ENCODE measurements at regions not wholly inside any gene's neighbourhood (a gene's known extent, or its start where the extent isn't known, plus 50 kb on each side); places are given as distances from the start of the nearest gene placed in this dataset.

DNA sequence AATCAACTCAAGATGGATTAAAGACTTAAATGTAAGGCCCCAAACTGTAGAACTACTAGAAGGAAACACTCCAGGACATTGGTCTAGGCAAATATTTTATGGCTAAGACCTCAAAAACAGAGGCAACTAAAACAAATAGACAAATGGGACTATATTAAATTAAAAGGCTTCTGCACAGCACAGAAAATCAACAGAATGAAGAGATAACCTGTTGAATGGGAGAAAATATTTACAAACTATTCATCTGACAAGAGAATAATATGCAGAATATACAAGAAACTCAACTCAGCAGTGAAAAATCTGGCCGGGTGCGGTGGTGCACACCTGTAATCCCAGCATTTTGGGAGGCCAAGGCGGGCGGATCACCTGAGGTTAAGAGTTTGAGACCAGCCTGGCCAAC lies 84.1 kb upstream of the HNRNPU start:
- TF ChIP-seq, protein P1, sequence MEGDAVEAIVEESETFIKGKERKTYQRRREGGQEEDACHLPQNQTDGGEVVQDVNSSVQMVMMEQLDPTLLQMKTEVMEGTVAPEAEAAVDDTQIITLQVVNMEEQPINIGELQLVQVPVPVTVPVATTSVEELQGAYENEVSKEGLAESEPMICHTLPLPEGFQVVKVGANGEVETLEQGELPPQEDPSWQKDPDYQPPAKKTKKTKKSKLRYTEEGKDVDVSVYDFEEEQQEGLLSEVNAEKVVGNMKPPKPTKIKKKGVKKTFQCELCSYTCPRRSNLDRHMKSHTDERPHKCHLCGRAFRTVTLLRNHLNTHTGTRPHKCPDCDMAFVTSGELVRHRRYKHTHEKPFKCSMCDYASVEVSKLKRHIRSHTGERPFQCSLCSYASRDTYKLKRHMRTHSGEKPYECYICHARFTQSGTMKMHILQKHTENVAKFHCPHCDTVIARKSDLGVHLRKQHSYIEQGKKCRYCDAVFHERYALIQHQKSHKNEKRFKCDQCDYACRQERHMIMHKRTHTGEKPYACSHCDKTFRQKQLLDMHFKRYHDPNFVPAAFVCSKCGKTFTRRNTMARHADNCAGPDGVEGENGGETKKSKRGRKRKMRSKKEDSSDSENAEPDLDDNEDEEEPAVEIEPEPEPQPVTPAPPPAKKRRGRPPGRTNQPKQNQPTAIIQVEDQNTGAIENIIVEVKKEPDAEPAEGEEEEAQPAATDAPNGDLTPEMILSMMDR (IDR thresholded peaks at IDR 0.05; ENCODE audit: poor library complexity), result no peak
- no peak for TF ChIP-seq EZH2 (IDR thresholded peaks at IDR 0.05; ENCODE audit: borderline replicate concordance)

Data from hepatocyte (in vitro differentiated cells).